ENCODE measurements at regions not wholly inside any gene's neighbourhood (a gene's known extent, or its start where the extent isn't known, plus 50 kb on each side); places are given as distances from the start of the nearest gene placed in this dataset.
A peak's percentile ranks its signal among the peaks of the same experiment; 100 is the strongest.

GRCh38 chr5:176727983-176728675, 80.8 kb downstream of the TSPAN17 start:
- H3K4me3 ChIP-seq = no peak overlapping the region
- no peak for TF ChIP-seq CTCF (IDR thresholded peaks at IDR 0.05)
- no peak for DNase-seq (ENCODE audit: low spot score)
- H3K27ac ChIP-seq = no peak overlapping the region

GRCh38 chr5:176728831-176729251, 81.5 kb upstream of the UNC5A start:
- H3K27ac ChIP-seq = no peak overlapping the region
- no peak overlapping the region for H3K4me3 ChIP-seq
- no peak for TF ChIP-seq CTCF (IDR thresholded peaks at IDR 0.05)
- no peak for DNase-seq (ENCODE audit: low spot score)

- no peak for TF ChIP-seq CTCF (IDR thresholded peaks at IDR 0.05)
- Histone ChIP-seq H3K27ac (no peak overlapping the region), H3K4me3 (no peak overlapping the region)
- DNase-seq (ENCODE audit: low spot score) = no peak
These were observed 79.4 kb upstream of the UNC5A start for GRCh38 chr5:176730815-176731475.

GRCh38 chr5:176731506-176732160, 78.7 kb upstream of the UNC5A start:
- Histone ChIP-seq H3K4me3 (no peak overlapping the region), H3K27ac (no peak overlapping the region)
- no peak for DNase-seq (ENCODE audit: low spot score)
- no peak for TF ChIP-seq CTCF (IDR thresholded peaks at IDR 0.05)

GRCh38 chr5:176732306-176732705, 78.1 kb upstream of the UNC5A start:
- no peak for DNase-seq (ENCODE audit: low spot score)
- no peak overlapping the region for H3K4me3 ChIP-seq
- no peak for TF ChIP-seq CTCF (IDR thresholded peaks at IDR 0.05)
- no peak overlapping the region for H3K27ac ChIP-seq

- Histone ChIP-seq H3K27ac (no peak overlapping the region), H3K4me3 (no peak overlapping the region)
- DNase-seq (ENCODE audit: low spot score) = peak; percentile 60
- TF ChIP-seq CTCF (IDR thresholded peaks at IDR 0.05) = no peak
These were observed 77.5 kb upstream of the UNC5A start for GRCh38 chr5:176732736-176733405.

Data from coronary artery (tissue), 2 donors.